ENCODE measurements at regions not wholly inside any gene's neighbourhood (a gene's known extent, or its start where the extent isn't known, plus 50 kb on each side); places are given as distances from the start of the nearest gene placed in this dataset.

- DNase-seq (ENCODE audit: low read depth, low spot score), result no peak
- in situ Hi-C loops (cut with HindIII; ENCODE audit: low sequenced_read_pairs), result no loop called here
- no peak for TF ChIP-seq CTCF (IDR thresholded peaks at IDR 0.05; ENCODE audit: low read depth, low read length)
- H3K4me3 ChIP-seq (ENCODE audit: low read depth, low read length), result no peak overlapping the region
Observed at GRCh38 chr13:24605923-24606372, 74.3 kb upstream of the ATP12A start.

GRCh38 chr13:24606486-24607170 lies 73.6 kb upstream of the ATP12A start:
- TF ChIP-seq CTCF (IDR thresholded peaks at IDR 0.05; ENCODE audit: low read depth, low read length), result no peak
- DNase-seq (ENCODE audit: low read depth, low spot score), result no peak
- H3K4me3 ChIP-seq (ENCODE audit: low read depth, low read length), result no peak overlapping the region
- in situ Hi-C loops (cut with HindIII; ENCODE audit: low sequenced_read_pairs), result no loop called here

- DNase-seq (ENCODE audit: low read depth, low spot score), result no peak
- H3K4me3 ChIP-seq (ENCODE audit: low read depth, low read length), result no peak overlapping the region
- in situ Hi-C loops (cut with HindIII; ENCODE audit: low sequenced_read_pairs), result no loop called here
- TF ChIP-seq CTCF (IDR thresholded peaks at IDR 0.05; ENCODE audit: low read depth, low read length), result no peak
Observed at GRCh38 chr13:24610956-24611355, 69.3 kb upstream of the ATP12A start.

- no peak for DNase-seq (ENCODE audit: low read depth, low spot score)
- in situ Hi-C loops (cut with HindIII; ENCODE audit: low sequenced_read_pairs), result no loop called here
- no peak for TF ChIP-seq CTCF (IDR thresholded peaks at IDR 0.05; ENCODE audit: low read depth, low read length)
- no peak overlapping the region for H3K4me3 ChIP-seq (ENCODE audit: low read depth, low read length)
Observed at GRCh38 chr13:24612726-24613125, 67.5 kb upstream of the ATP12A start.

GRCh38 chr13:24613128-24613527 lies 67.1 kb upstream of the ATP12A start:
- no peak overlapping the region for H3K4me3 ChIP-seq (ENCODE audit: low read depth, low read length)
- no peak for TF ChIP-seq CTCF (IDR thresholded peaks at IDR 0.05; ENCODE audit: low read depth, low read length)
- DNase-seq (ENCODE audit: low read depth, low spot score), result no peak
- in situ Hi-C loops (cut with HindIII; ENCODE audit: low sequenced_read_pairs), result no loop called here

- no peak for DNase-seq (ENCODE audit: low read depth, low spot score)
- in situ Hi-C loops (cut with HindIII; ENCODE audit: low sequenced_read_pairs), result no loop called here
- no peak overlapping the region for H3K4me3 ChIP-seq (ENCODE audit: low read depth, low read length)
- no peak for TF ChIP-seq CTCF (IDR thresholded peaks at IDR 0.05; ENCODE audit: low read depth, low read length)
Observed at GRCh38 chr13:24613755-24614154, 66.5 kb upstream of the ATP12A start.

Data from astrocyte of the spinal cord (primary cell).